NCI-H345 treated with DMSO at 0.1 percent for 48 hours (cell line): ENCODE measurements at regions not wholly inside any gene's neighbourhood (a gene's known extent, or its start where the extent isn't known, plus 50 kb on each side); places are given as distances from the start of the nearest gene placed in this dataset.

ENCODE experiments used
- DNase-seq: peaks from one replicate; lab custom pipeline; 2025; ENCODE audit not compliant: unreplicated experiment; lab: John Stamatoyannopoulos, UW

DNA sequence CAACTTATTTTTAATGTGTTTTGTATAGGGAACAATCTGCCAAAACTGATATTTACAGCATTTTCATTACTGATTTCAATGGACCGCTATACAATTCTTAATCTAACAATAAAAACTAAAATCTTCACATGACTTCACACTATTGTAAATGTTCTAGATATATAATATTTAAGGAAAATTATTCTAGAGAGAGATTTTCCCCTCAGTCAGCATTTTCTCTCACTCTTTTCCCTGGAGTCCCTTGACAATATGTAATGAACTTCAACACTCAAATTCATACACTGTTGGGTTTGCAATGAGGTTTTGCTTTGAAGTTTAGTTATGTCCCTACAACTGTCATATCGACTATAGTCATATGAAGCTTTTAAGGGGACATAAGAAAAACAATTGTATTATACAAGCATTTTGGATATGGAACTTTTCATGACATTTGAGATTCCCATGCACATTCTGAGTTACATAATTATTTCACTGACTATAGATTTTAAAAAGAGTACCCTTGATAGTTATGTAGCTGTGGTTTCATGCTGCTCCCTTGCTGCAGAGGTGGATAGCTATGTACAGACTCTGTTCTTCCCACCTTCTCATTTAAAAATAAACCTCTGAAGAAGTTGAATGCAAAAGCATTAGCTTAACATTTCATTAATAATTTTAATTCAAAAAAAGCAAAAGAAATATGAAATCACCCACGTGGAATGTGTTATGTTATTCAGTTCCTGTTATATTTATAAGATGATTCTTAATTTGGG lies 338.5 kb downstream of the AKAIN1 start:
- no peak for DNase-seq

DNA sequence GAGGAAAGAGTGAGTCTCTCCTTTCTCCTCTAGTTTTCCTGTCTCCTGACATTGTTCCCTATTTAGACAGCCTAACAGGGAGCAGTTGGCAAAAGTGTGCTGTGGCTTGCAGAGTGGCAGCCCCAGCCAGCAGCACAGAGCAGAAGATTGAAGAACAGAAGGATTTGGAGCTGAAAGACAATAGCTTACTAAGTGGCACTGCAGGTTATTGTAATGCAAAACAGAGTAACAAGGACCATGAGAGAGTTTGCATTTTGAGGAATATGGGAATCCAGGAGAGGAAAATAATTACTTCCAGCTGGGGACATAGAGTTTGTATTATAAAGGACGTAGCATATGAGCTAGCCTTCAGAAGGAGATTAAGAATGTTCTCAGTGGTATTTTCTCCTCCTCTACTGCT lies 342.4 kb downstream of the AKAIN1 start:
- no peak for DNase-seq

DNA sequence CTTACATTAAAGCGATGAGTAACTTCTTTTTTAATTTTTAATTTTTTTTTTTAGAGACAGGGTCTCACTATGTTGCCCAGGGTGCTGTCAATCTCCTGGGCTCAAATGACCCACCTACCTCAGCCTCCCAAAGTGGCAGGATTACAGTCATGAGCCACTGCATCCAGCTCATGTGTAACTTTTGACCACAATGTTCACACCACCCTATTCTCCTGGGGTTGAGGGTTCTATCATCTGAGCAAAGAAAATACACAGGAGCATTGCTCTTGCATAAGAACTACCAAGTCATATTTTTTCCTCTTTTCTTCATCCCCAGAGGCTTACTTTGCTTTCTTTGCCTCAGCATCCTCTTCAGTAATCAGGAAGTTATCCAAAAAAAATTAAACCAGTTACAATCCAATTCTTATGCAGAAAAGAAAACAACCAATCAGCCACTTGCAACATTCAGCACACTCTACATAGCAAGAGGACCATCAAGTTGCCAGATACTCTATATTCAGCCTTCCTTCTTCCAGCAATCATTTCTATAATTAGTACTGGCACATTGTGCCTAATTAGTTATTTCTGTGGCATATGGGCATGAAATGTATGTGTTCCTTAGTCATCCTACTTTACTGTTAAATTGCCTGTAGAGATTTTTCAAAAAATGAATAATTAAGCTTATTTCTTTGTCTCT lies 345.6 kb downstream of the AKAIN1 start:
- DNase-seq, result no peak

DNA sequence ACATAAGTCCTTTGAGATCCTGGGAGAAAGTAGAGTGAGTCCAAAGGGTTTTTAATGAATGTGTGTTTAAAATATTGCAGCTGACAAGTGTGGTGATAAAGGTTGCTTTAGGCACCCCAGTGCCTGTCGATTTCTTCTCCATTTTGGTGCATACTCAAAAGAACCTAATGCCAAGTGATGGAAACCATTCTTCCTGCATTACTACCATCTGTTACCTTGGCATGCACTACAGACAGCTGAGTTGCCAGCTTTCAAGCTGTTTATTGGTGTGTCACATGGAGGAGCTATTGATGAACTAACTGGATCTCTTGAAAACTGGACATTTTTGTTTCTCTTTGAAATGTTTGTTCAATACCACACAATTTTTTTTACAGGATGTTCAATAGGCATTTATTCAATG lies 350.0 kb downstream of the AKAIN1 start:
- no peak for DNase-seq

DNA sequence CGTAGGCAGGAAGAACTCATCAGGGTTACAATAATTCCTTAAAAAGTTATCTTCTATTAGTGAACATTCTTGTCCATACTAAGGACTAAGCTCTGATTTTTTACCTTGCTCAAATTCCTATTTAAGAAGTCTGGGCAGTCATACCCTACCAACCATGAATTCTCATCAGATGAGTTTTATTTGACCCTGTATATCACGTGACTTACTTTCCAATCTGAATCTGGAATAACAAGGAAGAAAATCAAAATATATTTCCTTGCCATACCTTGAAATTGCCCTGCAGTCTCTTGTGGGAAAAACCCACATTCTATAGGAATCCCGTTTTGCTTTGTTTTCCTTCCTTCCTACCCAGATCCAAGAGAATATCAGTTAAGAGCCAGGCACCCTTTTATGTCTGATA lies 352.7 kb downstream of the AKAIN1 start:
- no peak for DNase-seq

DNA sequence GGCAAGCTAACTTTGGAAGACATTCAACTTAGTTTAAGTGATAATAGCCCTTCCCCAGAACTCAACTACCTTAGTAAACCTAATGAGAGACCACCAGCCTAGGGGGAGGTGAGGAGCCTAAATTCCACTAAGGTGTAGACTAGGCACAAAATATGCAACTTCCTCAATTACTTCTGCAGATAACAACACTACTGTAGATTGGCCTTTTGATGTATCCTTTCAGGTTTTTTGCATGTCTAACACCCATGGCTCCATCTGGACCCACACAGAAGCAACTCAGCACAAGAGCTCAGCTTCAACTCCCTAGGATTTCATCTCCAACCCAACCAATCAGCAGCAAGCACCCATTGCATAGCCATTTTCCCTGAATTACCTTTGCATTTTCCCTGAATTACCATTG lies 353.3 kb downstream of the AKAIN1 start:
- DNase-seq, result no peak

DNA sequence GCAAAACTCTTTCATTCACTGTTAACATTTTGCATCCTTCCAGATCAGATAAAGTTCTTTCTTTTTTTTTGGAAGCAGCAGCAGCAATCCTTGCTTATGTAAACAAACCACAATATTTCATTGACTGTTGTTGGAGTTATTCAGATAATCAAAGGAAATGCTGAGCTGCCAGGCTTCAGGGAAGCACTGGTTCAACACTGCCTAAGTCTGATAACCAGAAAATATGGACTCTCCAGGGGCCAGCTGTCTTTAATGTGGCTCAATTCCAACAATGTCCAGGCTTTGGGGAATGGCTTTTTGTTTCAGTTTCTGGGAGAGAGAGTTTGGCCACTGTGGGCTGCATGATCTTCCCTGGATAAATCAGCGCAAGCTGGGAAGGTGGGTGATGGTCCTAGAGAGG lies 354.3 kb downstream of the AKAIN1 start:
- DNase-seq, result no peak

DNA sequence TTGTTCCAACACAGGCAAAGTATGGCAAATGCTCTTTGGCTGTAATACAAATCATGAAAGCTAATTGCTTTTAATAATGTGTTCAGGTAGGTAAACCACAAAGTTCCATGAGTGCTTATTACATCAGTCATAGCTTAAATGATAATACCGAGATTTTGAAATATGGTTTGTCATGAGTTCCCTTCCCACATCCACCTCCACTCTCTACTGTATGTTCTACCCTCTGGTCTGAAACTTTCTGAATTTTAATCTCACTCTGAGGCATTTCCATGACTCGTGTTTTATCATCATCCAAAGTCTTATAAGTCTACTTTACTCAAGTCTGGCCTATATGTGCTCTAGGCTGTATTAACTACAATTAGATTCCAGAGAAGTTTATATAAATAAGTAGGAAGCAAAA lies 354.8 kb downstream of the AKAIN1 start:
- no peak for DNase-seq

DNA sequence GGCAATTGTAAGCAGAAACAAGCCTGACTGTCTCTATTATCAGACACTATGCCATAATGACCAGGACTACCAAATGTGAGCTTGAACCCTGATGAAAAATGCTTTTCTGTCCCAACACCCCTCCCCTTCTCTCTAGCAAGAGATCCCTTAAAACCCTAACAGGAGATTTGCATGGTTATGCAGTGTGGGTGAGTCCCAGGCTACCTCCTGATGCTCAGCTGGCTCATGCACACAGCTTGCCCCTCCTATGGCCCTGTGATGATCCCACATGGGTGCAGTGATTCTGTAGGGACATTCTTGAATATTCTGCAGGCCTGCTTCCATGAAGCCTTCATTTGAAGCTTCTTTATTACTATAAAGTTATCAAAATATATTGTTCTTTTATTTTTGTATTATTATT lies 357.4 kb downstream of the AKAIN1 start:
- DNase-seq, result no peak

DNA sequence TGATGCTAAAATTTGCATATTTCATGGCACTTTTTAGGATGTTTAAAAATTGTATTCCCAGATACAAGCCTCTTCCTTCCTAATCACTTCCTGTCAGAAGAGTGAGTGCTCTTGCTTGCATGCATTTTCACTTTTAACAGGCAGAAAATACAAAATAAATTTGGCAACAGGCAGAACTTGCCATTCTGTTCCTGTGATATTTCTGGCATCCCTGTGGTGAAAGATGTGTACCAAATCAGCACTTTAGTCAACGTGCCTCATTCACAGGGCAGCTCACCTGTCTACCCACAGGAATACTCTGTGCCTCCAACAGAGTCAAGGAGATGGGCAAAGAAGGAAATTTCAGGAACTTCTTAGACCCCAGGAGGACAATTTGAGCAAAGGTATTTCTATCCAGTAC lies 360.9 kb downstream of the AKAIN1 start:
- DNase-seq, result no peak

DNA sequence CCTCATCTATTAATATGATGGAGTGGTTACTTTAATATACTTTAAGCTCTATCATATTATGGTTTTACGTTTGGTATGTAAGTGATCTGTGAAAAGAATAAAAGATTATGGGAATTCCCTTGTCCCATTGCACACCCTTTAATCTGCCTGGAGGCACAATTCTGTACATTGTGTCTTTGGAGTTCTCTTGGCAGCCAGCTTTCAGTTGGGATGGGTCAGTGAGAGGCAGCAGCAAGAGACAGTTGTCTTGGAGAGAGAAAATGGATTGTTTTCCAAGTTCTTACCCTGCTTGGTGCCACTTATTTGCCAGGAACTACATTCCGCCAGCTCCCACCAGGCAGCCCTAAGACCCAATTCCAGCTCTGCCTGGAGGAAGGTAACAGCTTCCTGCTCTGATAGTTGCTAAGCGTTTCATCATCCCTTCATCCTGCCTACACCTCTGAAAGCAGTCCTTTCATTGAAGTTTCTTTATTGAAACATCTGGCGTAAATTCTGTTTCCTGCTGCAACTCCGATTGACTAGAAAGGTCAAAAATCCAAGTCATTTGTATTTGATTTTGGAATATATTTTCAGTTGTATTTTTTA lies 365.2 kb downstream of the AKAIN1 start:
- DNase-seq, result no peak

DNA sequence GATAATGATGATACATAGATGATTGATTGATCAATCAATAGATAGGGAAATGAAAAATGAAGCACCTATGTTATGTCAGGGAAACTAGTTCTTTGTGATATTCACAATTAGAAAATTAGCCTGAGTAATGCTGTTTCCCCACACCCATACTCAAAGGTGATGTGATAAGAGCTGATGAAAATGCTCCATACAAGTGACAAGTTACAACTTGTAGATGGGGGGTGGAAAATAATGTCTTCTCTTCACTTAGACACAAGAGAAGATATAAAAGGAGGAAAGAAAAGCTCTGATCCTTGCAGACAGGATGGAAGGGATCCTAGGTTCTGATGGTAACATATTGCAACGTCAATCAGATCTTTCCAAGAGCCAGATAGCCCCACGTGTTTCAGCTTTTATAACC lies 365.9 kb downstream of the AKAIN1 start:
- DNase-seq, result no peak

DNA sequence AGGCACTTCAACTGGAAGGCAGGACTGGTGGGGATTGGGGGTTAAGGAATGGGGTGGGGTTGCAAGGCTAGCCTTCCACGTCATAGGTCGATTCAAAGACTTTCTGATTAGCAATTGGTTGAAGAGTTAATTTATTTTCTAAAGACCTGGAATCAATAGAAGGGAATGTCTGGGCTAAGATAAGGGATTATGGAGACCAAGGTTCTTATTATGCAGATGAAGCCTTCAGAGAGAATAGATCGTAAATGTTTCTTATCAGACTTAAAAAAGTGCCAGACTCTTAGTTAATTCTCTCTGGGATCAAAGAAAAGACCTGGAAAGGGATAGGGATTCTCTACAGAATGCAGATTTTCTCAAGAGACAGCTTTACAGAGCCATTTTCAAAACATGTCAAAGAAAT lies 368.0 kb upstream of the DLGAP1 start:
- no peak for DNase-seq

DNA sequence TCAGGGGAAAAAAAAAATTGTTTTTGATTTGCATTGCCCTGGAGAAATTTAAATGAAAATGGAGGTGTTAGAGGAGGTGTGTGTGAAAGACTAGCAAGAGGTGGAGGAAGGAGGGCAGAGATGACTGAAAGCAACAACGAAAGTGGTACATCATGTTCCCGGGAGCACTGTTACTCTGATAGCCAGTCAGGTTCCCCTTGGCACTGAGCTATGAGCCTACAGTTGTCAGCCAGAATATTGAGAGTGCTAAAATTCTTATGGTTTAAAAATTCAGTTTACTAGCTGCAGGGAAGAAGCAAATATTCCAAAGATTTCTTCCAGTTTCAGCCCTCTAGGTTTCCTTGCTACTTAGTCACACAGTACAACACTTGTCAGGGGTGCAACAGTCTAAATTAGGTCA lies 366.7 kb upstream of the DLGAP1 start:
- no peak for DNase-seq

DNA sequence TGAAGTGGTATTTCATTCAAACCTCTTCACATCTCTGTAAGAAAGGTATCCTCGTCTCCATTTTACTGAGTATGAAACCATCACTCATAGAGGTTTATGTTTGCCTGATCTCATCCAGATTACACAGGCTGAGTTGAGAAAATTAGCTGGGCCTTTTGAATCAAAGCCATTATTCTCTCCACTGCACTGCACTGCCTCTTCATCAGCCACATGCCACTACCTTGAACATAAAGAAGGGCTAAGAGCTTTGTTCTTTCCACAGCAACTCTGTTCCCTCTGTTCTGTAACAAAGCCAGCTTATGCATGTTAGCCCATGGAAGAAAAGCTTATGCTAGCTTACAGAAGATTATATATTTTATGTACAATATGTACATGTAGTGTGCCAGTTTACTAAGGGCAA lies 362.6 kb upstream of the DLGAP1 start:
- DNase-seq, result no peak

DNA sequence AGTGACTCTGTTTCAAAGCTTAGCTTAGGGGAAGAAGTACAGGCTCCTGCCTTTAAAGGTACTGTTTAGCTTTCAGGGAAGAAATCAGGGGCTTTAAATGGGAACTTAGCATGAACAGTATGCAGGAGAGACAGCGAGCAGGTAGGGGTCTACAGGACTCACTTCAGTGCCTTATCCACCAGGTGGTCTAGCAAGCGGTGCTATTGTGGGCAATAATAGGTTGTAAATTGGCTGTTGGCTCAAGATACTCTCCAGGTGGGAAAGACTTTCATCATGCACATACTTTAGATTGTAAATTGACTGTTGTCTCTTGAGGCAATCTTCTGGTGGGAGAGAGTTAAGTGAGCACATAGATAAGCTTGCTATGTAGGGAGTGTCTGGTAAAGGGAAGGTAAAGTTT lies 358.6 kb upstream of the DLGAP1 start:
- DNase-seq, result no peak

DNA sequence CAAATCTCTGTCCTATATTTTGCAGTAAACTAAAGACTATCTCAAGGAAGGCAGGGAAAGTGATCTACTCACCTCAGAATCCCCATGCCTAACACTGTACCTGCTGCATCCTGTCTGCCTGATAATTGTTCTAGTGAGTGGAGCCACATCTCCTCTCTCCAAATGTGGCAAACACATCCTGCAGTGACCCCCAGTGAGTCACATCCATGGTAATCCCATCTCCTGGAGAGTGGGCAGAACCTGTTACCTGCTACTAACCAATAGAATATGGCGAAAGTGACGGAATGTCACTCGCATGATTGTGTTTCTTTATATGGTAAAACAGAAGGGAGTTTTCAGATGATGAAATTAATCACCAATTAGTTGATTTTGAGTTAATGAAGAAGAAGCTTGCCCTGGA lies 353.8 kb upstream of the DLGAP1 start:
- no peak for DNase-seq

DNA sequence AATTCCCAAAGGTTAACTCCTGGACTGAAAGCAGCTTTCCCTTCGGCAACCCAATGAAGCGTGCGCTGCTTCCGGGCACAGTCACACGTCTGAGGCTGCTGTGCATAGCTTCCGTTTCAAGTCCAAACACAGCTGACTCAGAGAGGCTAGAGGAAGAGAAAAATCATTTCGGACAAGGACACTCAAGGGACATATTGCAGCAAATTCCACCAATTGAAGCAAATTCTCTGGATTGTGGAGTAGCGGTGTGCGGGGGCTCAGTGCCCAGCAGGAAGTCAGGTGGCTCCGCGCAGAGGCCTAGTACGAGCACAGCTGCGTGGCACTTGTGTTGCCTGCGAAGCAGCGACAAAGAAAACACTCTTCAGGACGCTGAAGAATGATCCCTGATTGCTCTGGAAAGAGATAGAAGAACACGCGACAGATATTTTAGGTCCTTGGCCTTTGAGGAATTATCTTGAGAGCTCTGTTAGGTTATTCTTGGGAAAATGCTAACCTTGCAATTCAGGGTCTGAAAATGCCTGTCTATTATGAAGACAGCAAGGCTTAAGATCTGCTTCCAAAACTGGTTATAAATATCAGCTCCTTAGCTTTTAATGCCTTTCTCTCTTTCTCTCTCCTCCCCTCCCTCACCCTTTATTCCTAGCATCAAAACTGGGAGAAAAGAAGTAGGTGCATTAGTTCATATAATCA lies 352.6 kb upstream of the DLGAP1 start:
- DNase-seq, result no peak

DNA sequence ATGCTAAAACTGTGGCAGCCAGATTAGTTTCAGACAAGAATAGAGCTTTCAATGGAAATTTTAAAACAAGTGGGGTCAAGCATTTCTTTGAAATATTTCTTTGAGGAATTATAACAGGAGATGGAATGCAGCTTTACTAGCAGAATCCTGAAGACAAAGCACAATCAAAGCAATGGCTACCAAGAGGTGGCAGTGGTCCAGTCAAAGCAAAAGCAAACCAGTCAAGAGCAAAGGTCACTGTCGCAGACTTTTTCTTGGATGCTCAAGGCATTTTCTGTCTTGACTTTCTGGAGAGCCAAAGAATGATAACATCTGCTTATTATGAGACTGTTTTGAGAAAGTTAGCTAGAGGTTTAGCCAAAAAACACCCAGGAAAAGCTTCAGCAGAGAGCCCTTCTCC lies 351.2 kb upstream of the DLGAP1 start:
- DNase-seq, result no peak

DNA sequence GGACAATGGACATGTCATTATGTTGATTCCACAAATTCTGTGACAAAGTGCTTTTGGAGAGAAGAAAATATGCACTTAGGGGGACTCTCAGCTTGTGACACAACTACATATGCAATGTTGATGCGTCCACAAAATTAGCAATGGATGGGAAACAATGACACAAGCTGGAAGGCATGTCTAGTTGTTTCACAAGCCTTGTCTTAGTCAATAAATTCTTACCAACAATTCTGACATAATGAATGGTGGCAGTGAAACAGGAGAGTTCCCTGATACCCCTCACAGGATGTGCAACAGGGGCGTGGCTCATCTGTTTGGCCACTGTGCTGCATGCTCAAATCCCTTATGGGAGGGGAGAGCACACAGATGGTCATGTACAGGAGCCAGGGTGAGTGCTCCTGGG lies 347.2 kb upstream of the DLGAP1 start:
- no peak for DNase-seq

DNA sequence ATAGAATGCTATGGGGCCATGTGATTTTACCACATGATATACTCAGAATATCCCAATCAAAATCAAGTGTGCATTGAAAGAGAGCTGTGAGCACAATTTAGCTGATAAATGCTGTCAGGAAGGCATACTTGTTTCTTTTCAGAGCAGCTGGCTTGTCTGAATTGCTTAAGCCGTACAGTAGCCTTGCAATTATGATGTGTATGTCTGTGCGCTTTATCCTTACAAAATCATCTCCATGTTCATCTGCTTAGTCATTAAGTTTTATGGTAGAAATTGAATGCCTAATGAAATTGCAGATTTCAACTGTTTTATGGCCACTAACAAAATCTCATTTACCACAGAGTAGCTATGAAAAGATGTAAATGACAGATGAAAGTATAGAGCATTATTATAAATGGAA lies 346.0 kb upstream of the DLGAP1 start:
- no peak for DNase-seq
